Brain microvascular endothelial cell (primary cell): ENCODE measurements at regions not wholly inside any gene's neighbourhood (a gene's known extent, or its start where the extent isn't known, plus 50 kb on each side); places are given as distances from the start of the nearest gene placed in this dataset.

ENCODE experiments used
- DNase-seq: peaks from one replicate; pipeline ENCODE4 v3.0.0-alpha.2; 2020
- H3K27ac ChIP-seq: fragments of 250-450 bp; sonication (Bioruptor Pico); 2 replicates; pipeline ENCODE4 v1.5.1; 2020; ENCODE audit warnings: mild to moderate bottlenecking, moderate library complexity
- H3K27me3 ChIP-seq: fragments of 250-450 bp; sonication (Bioruptor Pico); replicated peaks from 2 replicates; pipeline ENCODE4 v1.5.1; 2020; ENCODE audit warnings: mild to moderate bottlenecking
- H3K36me3 ChIP-seq: fragments of 250-450 bp; sonication (Bioruptor Pico); replicated peaks from 2 replicates; pipeline ENCODE4 v1.5.1; 2020; ENCODE audit warnings: mild to moderate bottlenecking
- H3K4me3 ChIP-seq: 2 replicates; pipeline ENCODE4 v1.5.1; 2011; ENCODE audit warnings: low read depth, mild to moderate bottlenecking, control low read depth, low read length, moderate library complexity
- CTCF ChIP-seq: IDR thresholded peaks from 2 replicates; pipeline ENCODE4 v1.5.1; 2011; ENCODE audit warnings: low read depth, mild to moderate bottlenecking, moderate library complexity, low read length, control low read depth, inconsistent platforms; ENCODE audit errors: missing control alignments
- in situ Hi-C: cut with HindIII; loops from 2 replicates; pipeline ENCODE4 v1.10.0; 2017; ENCODE audit warnings: low sequenced_read_pairs, low pct_ligation_motif_present

- H3K4me3 ChIP-seq: no peak overlapping the region
- TF ChIP-seq CTCF: no peak
- peak; percentile 84 for DNase-seq
These were observed 1973.0 kb upstream of the FLRT2 start for GRCh38 chr14:83556746-83557453.

GRCh38 chr14:83558946-83559345 lies 1971.0 kb upstream of the FLRT2 start:
- H3K27me3 ChIP-seq: no peaks in the 10 kb centered on the region
- H3K36me3 ChIP-seq: no peaks in the 10 kb centered on the region
- no peak for TF ChIP-seq CTCF
- DNase-seq: no peak
- H3K27ac ChIP-seq: peak overlapping the region; percentile 43
- no peak overlapping the region for H3K4me3 ChIP-seq
- in situ Hi-C loops: no loop called here

More at GRCh38 chr14:83556746-83557453, 1973.0 kb upstream of the FLRT2 start:
- in situ Hi-C loops: no loop called here
- no peaks in the 10 kb centered on the region for H3K27me3 ChIP-seq
- H3K27ac ChIP-seq: peak overlapping the region; percentile 87
- H3K36me3 ChIP-seq: no peaks in the 10 kb centered on the region

- in situ Hi-C loops: no loop called here
- no peak for TF ChIP-seq CTCF
- H3K27ac ChIP-seq: peak overlapping the region; percentile 43
- H3K4me3 ChIP-seq: no peak overlapping the region
- H3K27me3 ChIP-seq: no peaks in the 10 kb centered on the region
- DNase-seq: peak; percentile 7
- no peaks in the 10 kb centered on the region for H3K36me3 ChIP-seq
These were observed 1970.2 kb upstream of the FLRT2 start for GRCh38 chr14:83559721-83560120.

- DNase-seq: no peak
- H3K4me3 ChIP-seq: no peak overlapping the region
- H3K27ac ChIP-seq: no peak overlapping the region
- no peaks in the 10 kb centered on the region for H3K36me3 ChIP-seq
- in situ Hi-C loops: no loop called here
- TF ChIP-seq CTCF: no peak
- no peaks in the 10 kb centered on the region for H3K27me3 ChIP-seq
These were observed 1968.7 kb upstream of the FLRT2 start for GRCh38 chr14:83561261-83561660.

GRCh38 chr14:83566567-83566966 lies 1963.4 kb upstream of the FLRT2 start:
- Histone ChIP-seq H3K27ac (no peak overlapping the region), H3K36me3 (no peaks in the 10 kb centered on the region), H3K4me3 (no peak overlapping the region), H3K27me3 (no peaks in the 10 kb centered on the region)
- in situ Hi-C loops: no loop called here
- no peak for TF ChIP-seq CTCF
- no peak for DNase-seq

GRCh38 chr14:83568141-83568540 lies 1961.8 kb upstream of the FLRT2 start:
- Histone ChIP-seq H3K27ac (no peak overlapping the region), H3K27me3 (no peaks in the 10 kb centered on the region), H3K36me3 (no peaks in the 10 kb centered on the region), H3K4me3 (no peak overlapping the region)
- in situ Hi-C loops: no loop called here
- no peak for DNase-seq
- TF ChIP-seq CTCF: no peak
